HG02884 (cell line): ENCODE measurements at regions not wholly inside any gene's neighbourhood (a gene's known extent, or its start where the extent isn't known, plus 50 kb on each side); places are given as distances from the start of the nearest gene placed in this dataset.
A peak's percentile ranks its signal among the peaks of the same experiment; 100 is the strongest.

Source experiments
- ATAC-seq: cut with Tn5 transposase; IDR thresholded peaks from one replicate; pipeline ENCODE4 v1.9.1; 2021; ENCODE audit warnings: mild to moderate bottlenecking, moderate library complexity; ENCODE audit not compliant: unreplicated experiment

- ATAC-seq, result no peak
Measured at GRCh38 chr10:90575125-90575524, 282.7 kb downstream of the HTR7 start.

- ATAC-seq, result no peak
Measured at GRCh38 chr10:90577569-90577968, 280.3 kb downstream of the HTR7 start.

- ATAC-seq, result no peak
Measured at GRCh38 chr10:90579602-90580242, 278.1 kb downstream of the HTR7 start.

DNA sequence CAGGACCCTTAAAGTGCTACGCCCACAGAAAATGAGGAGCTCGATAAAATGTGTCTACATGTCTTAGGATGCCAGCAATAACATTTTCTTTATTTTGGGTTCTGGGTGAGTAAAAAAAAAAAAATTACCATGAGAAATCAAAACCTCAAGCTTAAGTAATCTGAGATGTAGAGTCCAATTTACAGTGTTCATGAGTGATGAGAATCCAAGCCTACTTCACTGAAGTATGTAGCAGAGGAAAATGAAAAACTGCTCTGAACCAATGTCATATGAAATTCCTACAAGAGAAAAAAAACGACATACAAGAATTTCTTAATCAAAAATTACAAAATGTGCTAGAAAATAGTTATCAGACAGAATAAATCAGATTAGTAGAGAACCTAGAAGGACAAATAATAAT is 274.4 kb downstream of the HTR7 start:
- no peak for ATAC-seq

GRCh38 chr10:90587081-90587491 is 270.8 kb downstream of the HTR7 start:
- ATAC-seq, result no peak

DNA sequence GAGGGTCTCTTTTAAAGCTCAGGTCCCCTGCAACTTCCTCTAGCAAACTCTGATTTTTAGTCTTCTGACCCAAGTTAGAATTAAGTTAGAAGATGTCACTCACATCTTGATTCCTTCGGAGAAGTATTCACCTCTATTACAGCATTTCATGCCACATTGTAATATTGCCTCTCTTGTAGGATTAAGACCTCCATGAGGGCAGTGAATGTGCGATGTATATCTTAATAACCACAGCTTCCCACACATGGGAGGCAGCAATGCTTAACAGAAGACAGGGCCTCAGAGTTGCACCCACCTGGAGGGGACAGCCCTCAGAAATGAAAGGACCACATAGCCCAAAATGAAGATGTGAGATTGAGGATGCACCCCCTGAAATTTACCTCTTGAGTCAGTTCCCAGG is 270.3 kb downstream of the HTR7 start:
- ATAC-seq, result no peak

GRCh38 chr10:90588222-90588621 is 269.6 kb downstream of the HTR7 start:
- no peak for ATAC-seq

GRCh38 chr10:90589825-90590224 is 268.0 kb downstream of the HTR7 start:
- no peak for ATAC-seq

GRCh38 chr10:90591629-90592028 is 266.2 kb downstream of the HTR7 start:
- no peak for ATAC-seq

DNA sequence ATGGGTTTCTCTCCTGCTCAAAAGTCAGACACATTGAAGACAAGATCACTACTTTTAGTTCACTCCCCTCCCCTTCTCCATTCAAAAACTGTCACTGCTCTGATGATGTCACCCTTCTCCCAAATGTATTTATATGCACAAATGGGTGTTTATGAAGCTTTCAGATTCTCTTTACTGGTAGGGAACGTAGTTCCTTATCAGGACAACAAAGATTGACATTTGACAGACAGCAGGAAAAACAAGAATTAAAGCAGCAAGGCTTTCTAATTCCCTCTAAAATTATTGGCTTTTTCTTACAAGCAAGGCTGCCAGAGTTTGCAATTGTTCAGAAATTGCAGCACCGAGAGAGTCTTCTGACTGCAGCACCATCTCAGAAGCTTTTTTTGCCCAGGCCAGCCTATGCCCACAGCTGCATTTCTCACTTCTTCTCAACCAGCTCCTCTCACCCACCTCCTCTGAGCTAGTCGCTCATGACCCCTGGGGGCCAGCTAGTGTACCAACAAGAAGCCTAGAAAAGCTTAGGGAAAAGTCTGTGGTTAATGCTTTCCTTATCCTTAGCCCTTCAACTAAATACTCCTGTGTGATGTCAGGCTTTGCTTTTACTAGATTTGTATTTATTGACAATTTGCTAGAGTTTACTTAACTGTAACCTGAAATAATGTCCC is 265.1 kb downstream of the HTR7 start:
- peak; percentile 59 for ATAC-seq

DNA sequence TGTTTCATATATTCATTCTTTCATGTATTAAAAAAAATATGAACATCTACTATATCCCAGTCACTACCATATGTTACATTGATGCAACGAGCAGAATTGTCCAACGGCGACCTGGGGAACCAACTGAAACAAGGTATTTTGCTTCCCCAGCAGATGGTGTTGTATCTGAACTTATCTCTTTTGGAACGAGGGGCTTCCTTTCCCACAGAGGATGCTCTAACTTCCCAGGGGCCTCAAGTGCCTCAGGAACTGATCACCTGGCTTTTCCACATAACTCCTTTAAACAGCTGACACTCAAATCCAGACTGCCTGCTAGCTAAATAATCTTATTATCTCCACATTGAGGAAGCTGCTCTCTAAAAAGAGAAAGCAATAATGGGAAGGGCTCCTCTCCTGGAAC is 259.3 kb downstream of the HTR7 start:
- no peak for ATAC-seq

DNA sequence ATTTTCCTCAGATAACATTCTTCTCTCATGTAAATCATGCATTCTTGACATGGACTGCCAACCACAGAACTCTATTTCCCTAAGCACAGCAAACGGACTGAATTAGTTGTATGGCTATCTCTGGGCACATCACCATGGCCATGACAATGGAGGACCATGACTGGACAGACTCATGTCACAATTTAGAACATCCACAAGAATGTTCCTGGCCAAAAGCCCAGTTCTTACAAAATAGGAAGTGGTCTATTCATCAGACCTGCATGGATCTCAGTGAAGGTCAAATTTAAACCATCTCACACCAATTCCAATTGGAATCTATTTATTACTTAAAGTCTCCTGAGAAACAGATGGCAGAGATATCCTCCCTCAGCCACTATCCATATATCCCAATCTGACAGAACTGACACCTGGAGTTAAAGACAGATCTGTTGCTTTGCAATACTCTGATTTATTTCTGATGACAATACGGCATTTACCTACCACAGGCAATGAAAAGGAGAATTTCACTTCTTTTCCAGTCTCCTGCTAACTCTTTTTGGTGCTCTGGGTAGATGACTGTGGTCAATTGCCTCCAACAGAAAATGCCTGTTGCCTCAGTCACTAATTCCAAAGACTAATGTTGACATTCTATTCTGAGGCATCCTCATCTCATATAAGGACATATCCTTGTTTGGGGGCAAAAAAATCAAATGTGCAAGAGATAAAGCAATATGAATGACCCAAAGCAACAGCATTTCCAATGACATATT is 254.8 kb downstream of the HTR7 start:
- ATAC-seq, result no peak

GRCh38 chr10:90604636-90605035 is 253.2 kb downstream of the HTR7 start:
- ATAC-seq, result no peak

DNA sequence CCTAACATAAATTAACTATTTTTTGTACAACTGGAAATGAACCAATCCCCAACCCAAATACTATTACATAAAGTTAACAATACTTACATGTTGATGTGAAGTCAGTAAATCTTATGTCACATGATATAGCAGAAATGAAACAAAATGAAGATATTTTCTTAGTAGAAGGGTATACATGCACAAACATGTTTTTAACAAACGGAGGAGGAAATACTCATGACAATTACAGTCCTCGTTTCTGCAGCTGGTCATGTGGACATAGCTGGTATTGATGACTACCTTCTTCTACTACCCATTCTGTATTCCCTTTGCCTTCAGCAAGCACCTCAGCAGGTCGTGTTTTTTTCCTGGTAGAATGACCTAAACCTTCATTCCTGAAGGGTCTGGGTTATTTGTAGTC is 252.3 kb downstream of the HTR7 start:
- no peak for ATAC-seq

GRCh38 chr10:90612276-90612675 is 245.6 kb downstream of the HTR7 start:
- ATAC-seq, result no peak

GRCh38 chr10:90614631-90615030 is 243.2 kb downstream of the HTR7 start:
- no peak for ATAC-seq

DNA sequence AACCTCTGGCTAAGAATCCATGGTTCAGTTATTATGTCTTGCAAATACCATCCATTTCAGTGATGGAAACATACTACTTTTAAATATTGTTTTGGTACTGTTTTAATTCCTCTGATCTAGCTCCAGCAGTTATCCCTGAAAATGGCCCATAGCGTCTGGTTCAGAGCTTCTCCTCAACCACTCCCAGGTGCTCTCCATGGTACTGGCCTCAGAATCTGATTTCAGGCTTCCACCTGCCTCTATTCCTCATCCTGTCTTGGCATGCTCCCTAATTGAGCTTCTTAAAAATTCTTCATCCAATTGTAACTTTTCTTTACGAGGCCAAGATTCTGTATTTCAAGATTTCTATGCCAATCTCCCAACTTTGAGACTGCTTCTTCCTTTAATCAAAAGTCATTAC is 236.3 kb downstream of the HTR7 start:
- no peak for ATAC-seq

DNA sequence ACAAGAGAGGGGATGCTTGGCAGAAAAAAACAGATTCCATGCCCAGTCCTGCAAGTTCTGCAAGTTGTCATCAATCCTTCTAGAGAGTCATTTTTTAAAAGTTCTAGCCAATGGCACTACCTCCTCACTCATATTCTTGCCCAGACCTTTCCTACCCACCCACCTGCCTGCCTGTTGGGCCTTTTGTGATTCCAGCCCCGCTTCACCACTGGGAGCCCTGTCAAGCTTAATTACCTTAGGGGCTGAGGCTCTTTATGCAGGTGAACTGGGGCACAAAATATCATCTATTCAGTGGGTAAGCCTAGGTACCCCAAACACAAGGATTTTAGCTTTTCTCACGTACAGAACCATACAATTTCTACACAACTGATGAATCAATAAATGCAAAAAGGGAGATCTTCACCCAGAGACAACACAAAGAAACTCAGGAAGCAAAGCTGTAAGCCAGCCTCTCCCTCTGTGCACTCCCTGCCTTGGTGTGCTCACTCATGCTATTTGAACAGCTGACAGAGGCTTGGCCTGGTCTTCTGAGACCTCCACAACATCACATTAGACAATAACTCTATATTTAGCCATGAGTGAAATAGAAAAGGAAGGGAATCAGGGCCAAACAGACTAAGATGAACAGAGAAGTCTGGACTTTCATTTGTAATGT is 222.6 kb downstream of the HTR7 start:
- ATAC-seq, result no peak

DNA sequence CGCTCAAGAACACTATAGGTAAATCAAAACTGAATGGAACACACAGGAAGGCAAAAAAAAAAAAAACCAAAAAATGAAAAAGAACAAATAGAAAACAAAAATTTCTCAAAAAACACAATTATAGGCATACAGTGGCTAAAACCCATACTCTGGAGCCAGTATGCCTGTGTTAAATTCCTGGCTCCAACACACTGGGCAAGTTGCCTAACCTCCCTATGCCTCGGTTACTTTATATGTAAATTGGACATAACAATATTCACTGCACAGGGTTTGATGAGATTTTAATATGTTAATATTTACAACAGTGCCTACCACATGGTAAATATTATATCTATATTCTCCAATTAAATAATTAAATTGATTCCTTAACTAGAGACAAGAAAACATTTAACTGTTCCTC is 217.1 kb downstream of the HTR7 start:
- no peak for ATAC-seq

DNA sequence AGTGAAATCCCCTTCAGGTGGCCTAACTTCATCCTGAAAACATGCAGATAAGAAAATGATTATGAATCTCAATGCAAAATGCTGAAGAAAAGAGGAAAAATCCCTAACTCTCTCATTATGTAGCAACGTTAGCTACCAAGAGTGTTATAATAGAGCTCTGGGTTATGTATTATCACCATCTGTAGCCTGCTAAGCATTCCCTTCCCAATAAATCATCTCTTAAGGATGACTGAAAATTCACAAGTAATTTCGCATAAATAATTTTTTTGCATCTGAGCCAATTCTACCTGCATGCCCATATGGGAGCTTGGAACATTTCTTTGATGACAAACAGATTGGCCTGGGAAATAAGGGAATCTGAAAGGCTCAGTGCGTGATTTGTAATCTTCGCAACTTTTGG is 216.1 kb downstream of the HTR7 start:
- no peak for ATAC-seq

DNA sequence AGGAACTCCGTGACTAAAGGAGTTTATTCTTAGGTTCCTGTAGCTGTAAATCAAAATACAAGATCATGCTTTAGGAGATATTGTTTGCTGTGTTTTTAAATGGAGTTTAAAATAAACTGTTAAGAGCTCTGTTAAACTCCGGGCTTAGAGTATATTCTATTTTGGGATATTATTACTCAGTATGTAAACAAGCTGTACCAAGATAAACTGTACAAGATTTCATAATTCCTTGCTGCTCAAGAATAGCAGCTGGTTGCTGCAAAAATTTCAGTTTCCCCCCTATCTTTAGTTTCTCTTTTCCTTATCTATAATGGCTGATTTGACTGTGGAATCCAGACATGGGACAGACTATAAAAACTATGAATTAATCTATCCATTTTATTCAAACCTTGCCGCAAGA is 215.7 kb downstream of the HTR7 start:
- no peak for ATAC-seq

GRCh38 chr10:90642650-90643049 is 215.2 kb downstream of the HTR7 start:
- no peak for ATAC-seq
